ENCODE measurements at regions not wholly inside any gene's neighbourhood (a gene's known extent, or its start where the extent isn't known, plus 50 kb on each side); places are given as distances from the start of the nearest gene placed in this dataset.

GRCh38 chr5:118441956-118442355, 546.4 kb downstream of the DTWD2 start:
- TF ChIP-seq ZNF274 (IDR thresholded peaks at IDR 0.05; ENCODE audit: low read depth, low read length) = no peak
- no peak for TF ChIP-seq YY1 (IDR thresholded peaks at IDR 0.05; ENCODE audit: insufficient read depth, insufficient read length)
- TF ChIP-seq SUZ12 (IDR thresholded peaks at IDR 0.05; ENCODE audit: extremely low read depth, insufficient read depth, insufficient read length) = no peak

Data from NT2/D1 (cell line).